ENCODE measurements at regions not wholly inside any gene's neighbourhood (a gene's known extent, or its start where the extent isn't known, plus 50 kb on each side); places are given as distances from the start of the nearest gene placed in this dataset.

- Histone ChIP-seq H3K9me1 (ENCODE audit: insufficient read depth, low read length) (no peaks in the 10 kb centered on the region), H2BK5ac (ENCODE audit: low read depth, low read length, poor library complexity, severe bottlenecking) (no peak overlapping the region), H2AK5ac (ENCODE audit: low read depth, low read length) (no peak overlapping the region), H3K18ac (ENCODE audit: low read depth, low read length) (no peak overlapping the region), H4K91ac (ENCODE audit: insufficient read depth, low read depth, low read length) (no peak overlapping the region), H3K9me3 (ENCODE audit: control insufficient read depth, insufficient read depth, low read length) (no peaks in the 10 kb centered on the region), H4K5ac (ENCODE audit: low read depth, low read length) (no peak overlapping the region), H3K79me1 (ENCODE audit: low read depth in 1 of 2, low read length in 2 of 2) (no peaks in the 10 kb centered on the region), H3K36me3 (ENCODE audit: control insufficient read depth, insufficient read depth, low read length) (no peaks in the 10 kb centered on the region), H3K56ac (ENCODE audit: extremely low read depth, insufficient read depth, low read length) (no peak overlapping the region), H3K23ac (ENCODE audit: low read depth, low read length) (no peak overlapping the region), H2BK20ac (ENCODE audit: low read depth, low read length) (no peak overlapping the region), H3K27ac (ENCODE audit: insufficient read depth, low read length) (no peak overlapping the region), H2BK15ac (ENCODE audit: low read depth, low read length) (no peak overlapping the region), H4K8ac (ENCODE audit: low read depth in 2 of 2, low read length in 2 of 2) (no peak overlapping the region), H2AFZ (replicated peaks; ENCODE audit: low read length, poor library complexity) (no peak overlapping the region), H3K4me1 (ENCODE audit: control insufficient read depth, insufficient read depth, low read length) (no peaks in the 10 kb centered on the region), H4K20me1 (ENCODE audit: insufficient read depth, low read length) (no peaks in the 10 kb centered on the region), H3K9ac (ENCODE audit: low read depth, low read length) (no peak overlapping the region), H2BK120ac (ENCODE audit: low read depth, low read length) (no peak overlapping the region), H3K4me3 (ENCODE audit: insufficient read depth, low read depth, low read length) (no peak overlapping the region), H3K14ac (replicated peaks; ENCODE audit: low read depth, low read length) (no peak overlapping the region), H3K27me3 (ENCODE audit: control insufficient read depth, insufficient read depth, low read length) (peaks cover 14% of the 10 kb centered on the region), H2AK9ac (replicated peaks; ENCODE audit: low read depth, low read length, poor library complexity) (no peak overlapping the region), H3K4me2 (ENCODE audit: low read depth, low read length) (no peak overlapping the region), H3K4ac (ENCODE audit: low read depth, low read length) (no peak overlapping the region)
- ChIA-PET POLR2A (ENCODE audit: unreplicated experiment) (no interaction called here), CTCF (interaction anchor here (0.6 kb wide), 1 partner anchor 429 kb away, joined by 3 read pairs; no protein-coding TSS in a partner anchor)
- ATAC-seq (ENCODE audit: low read depth) (no peak), DNase-seq (no peak)
- no CpG with 5 or more reads among the region's 8 CpGs for WGBS, 2 experiments (ENCODE audit: extremely low coverage in 2 of 2, insufficient read length in 1 of 2)
- dilution Hi-C loops (cut with HindIII; ENCODE audit: low sequenced_read_pairs, unreplicated experiment) (no loop called here), intact Hi-C loops (cut with micrococcal nuclease) (no loop called here), in situ Hi-C loops (cut with MboI; ENCODE audit: low sequenced_read_pairs) (no loop called here)
- no TSS peak for BruUV-seq (replicated peaks)
- no peak for TF ChIP-seq SMC3 (IDR thresholded peaks at IDR 0.05; ENCODE audit: low read depth, low read length)
- no peak for TF ChIP-seq FOS (IDR thresholded peaks at IDR 0.05; ENCODE audit: low read depth, low read length)
- TF ChIP-seq CEBPB (IDR thresholded peaks at IDR 0.05; ENCODE audit: low read depth, low read length) = no peak
- no peak for TF ChIP-seq USF2 (IDR thresholded peaks at IDR 0.05; ENCODE audit: low read depth, low read length)
- TF ChIP-seq NFE2L2 (IDR thresholded peaks at IDR 0.05; ENCODE audit: low read depth, low read length) = no peak
- no peak for TF ChIP-seq BHLHE40 (IDR thresholded peaks at IDR 0.05; ENCODE audit: low read depth, low read length)
- TF ChIP-seq MXI1 (IDR thresholded peaks at IDR 0.05; ENCODE audit: borderline replicate concordance, low read depth, low read length) = no peak
- TF ChIP-seq MAFK (IDR thresholded peaks at IDR 0.05; ENCODE audit: low read depth, low read length) = no peak
- TF ChIP-seq CTCF (conservative IDR thresholded peaks at IDR 0.05; ENCODE audit: low read depth, low read length) = no peak
- no peak for TF ChIP-seq RFX5 (IDR thresholded peaks at IDR 0.05; ENCODE audit: low read depth, low read length)
- TF ChIP-seq RCOR1 (IDR thresholded peaks at IDR 0.05; ENCODE audit: insufficient replicate concordance, low read length) = no peak
- TF ChIP-seq CHD1 (IDR thresholded peaks at IDR 0.05; ENCODE audit: low read depth, low read length) = no peak
- no peak for TF ChIP-seq ELK1 (IDR thresholded peaks at IDR 0.05; ENCODE audit: borderline replicate concordance, low read depth, low read length)
- TF ChIP-seq POLR2A (IDR thresholded peaks at IDR 0.05; ENCODE audit: low read depth, low read length) = no peak
- no peak for TF ChIP-seq RAD21 (IDR thresholded peaks at IDR 0.05; ENCODE audit: low read length)
- TF ChIP-seq MAZ (IDR thresholded peaks at IDR 0.05; ENCODE audit: borderline replicate concordance, low read depth, low read length) = no peak
Observed at GRCh38 chr2:23320058-23320457, 64.9 kb upstream of the KLHL29 start.

Data from IMR-90 (cell line).